ENCODE measurements at regions not wholly inside any gene's neighbourhood (a gene's known extent, or its start where the extent isn't known, plus 50 kb on each side); places are given as distances from the start of the nearest gene placed in this dataset.

DNA sequence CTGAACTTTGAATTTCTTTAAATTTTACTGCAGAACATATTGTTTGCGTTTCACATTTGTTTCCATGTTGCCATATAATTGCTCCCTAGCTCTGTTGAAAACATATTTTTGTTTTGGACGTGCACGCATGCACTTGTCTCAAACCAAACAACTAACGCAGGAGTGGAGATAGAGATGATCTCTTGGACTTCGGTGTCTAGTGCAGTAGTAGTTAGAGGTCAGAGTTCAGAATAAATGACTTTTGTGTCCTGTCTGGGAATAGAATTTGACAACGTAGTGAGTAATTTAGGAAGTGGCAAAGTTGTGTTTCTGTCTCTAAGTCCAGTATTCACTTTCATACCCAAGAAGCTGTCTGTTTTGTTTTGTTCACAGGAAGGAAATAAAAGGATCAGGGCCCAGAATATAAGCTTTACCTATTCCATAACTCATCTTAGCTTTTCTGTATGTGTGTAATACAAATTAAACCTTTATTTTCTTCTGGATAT, 173.8 kb downstream of the AEBP2 start:
- Histone ChIP-seq H3K9me3 (ENCODE audit: control insufficient read depth, low read length) (no peaks in the 10 kb centered on the region), H3K9ac (no peak overlapping the region), H3K79me2 (no peaks in the 10 kb centered on the region), H3K36me3 (ENCODE audit: control insufficient read depth, insufficient read depth, low read length) (no peaks in the 10 kb centered on the region), H3K27ac (no peak overlapping the region), H3K4me1 (no peaks in the 10 kb centered on the region), H2AFZ (no peak overlapping the region), H3K4me3 (ENCODE audit: low read depth, low read length) (no peak overlapping the region), H3K4me2 (ENCODE audit: low read length) (no peak overlapping the region), H3K27me3 (ENCODE audit: control insufficient read depth, insufficient read depth, low read length) (no peaks in the 10 kb centered on the region)
- TF ChIP-seq, protein P1, sequence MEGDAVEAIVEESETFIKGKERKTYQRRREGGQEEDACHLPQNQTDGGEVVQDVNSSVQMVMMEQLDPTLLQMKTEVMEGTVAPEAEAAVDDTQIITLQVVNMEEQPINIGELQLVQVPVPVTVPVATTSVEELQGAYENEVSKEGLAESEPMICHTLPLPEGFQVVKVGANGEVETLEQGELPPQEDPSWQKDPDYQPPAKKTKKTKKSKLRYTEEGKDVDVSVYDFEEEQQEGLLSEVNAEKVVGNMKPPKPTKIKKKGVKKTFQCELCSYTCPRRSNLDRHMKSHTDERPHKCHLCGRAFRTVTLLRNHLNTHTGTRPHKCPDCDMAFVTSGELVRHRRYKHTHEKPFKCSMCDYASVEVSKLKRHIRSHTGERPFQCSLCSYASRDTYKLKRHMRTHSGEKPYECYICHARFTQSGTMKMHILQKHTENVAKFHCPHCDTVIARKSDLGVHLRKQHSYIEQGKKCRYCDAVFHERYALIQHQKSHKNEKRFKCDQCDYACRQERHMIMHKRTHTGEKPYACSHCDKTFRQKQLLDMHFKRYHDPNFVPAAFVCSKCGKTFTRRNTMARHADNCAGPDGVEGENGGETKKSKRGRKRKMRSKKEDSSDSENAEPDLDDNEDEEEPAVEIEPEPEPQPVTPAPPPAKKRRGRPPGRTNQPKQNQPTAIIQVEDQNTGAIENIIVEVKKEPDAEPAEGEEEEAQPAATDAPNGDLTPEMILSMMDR (IDR thresholded peaks at IDR 0.05): no peak

DNA sequence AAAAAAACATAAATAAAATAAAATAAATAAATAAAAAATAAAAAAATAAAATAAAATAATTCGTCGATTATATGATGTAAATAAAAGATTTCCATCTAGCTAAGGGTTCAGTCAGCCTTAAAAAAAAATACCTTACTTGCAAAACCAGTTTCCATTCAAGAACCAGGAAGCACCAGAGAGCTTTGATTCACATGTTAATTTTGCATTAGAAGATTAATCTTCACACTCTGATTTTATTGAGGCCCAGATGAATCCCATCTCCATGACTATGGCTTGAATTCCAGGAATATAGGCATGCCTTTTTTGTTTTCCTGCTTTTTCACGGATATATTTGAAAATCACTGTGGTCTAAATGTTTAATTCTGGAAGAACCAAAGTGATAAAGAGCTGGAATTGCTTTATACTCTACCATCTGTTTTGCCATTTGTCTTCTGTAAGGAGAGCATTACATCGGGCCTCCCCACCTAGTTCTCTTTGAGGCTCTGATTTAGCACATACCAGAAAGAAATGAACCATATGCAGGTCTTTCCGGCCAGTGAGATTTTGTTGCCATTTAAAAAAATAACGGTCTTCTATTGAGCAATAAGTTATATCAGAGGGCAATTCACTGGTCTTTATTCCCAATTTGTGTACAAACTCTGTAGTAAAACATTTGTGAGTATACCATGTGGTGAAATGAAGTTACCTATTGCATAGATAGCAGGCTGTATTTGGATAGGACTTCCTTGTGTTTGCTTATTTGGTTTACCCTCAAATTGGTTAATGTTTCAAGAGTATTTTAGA, 175.5 kb downstream of the AEBP2 start:
- Histone ChIP-seq H3K27ac (no peak overlapping the region), H3K9me3 (ENCODE audit: control insufficient read depth, low read length) (no peaks in the 10 kb centered on the region), H2AFZ (no peak overlapping the region), H3K4me3 (ENCODE audit: low read depth, low read length) (no peak overlapping the region), H3K36me3 (ENCODE audit: control insufficient read depth, insufficient read depth, low read length) (no peaks in the 10 kb centered on the region), H3K4me2 (ENCODE audit: low read length) (no peak overlapping the region), H3K4me1 (no peaks in the 10 kb centered on the region), H3K79me2 (no peaks in the 10 kb centered on the region), H3K27me3 (ENCODE audit: control insufficient read depth, insufficient read depth, low read length) (no peaks in the 10 kb centered on the region), H3K9ac (no peak overlapping the region)
- TF ChIP-seq, protein P1 (IDR thresholded peaks at IDR 0.05): no peak

DNA sequence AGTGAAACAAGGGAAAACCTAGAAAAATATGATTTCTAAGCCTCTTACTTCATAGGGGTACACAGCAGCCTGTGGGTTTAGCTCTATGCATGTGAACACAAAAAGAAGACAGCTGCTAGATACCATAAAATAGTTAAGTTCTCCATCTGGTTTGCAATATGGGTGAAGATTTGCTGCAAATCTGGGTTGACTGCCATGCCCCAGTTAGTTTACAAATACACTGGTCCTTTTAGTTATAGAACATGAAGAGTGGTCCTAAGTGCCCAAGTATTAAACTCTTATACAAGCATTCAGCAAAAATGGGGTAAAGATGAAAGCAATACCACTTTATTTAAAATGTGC, 176.1 kb downstream of the AEBP2 start:
- Histone ChIP-seq H3K4me3 (ENCODE audit: low read depth, low read length) (no peak overlapping the region), H3K79me2 (no peaks in the 10 kb centered on the region), H2AFZ (no peak overlapping the region), H3K27me3 (ENCODE audit: control insufficient read depth, insufficient read depth, low read length) (no peaks in the 10 kb centered on the region), H3K36me3 (ENCODE audit: control insufficient read depth, insufficient read depth, low read length) (no peaks in the 10 kb centered on the region), H3K9me3 (ENCODE audit: control insufficient read depth, low read length) (no peaks in the 10 kb centered on the region), H3K4me1 (no peaks in the 10 kb centered on the region), H3K27ac (no peak overlapping the region), H3K9ac (no peak overlapping the region), H3K4me2 (ENCODE audit: low read length) (no peak overlapping the region)
- TF ChIP-seq, protein P1 (IDR thresholded peaks at IDR 0.05): no peak

DNA sequence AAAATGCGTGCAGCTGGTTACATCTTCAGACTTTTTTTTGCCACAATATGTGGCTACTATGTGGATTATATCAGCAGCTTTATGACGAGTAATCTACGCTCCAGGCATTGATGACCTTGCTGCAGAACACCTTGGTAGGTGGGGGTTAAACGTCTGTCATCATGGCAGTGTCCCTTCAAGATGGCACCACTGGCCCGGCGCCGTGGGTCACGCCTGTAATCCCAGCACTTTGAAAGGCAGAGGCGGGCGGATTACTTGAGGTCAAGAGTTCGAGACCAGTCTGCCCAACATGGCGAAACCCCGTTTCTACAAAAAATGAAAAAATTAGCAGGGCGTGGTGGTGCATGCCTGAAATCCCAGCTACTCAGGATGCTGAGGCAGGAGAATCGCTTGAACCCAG, 177.5 kb downstream of the AEBP2 start:
- no peak overlapping the region for H3K27ac ChIP-seq
- H3K27me3 ChIP-seq (ENCODE audit: control insufficient read depth, insufficient read depth, low read length): no peaks in the 10 kb centered on the region
- TF ChIP-seq, protein P1 (IDR thresholded peaks at IDR 0.05): no peak
- no peak overlapping the region for H3K4me3 ChIP-seq (ENCODE audit: low read depth, low read length)
- no peaks in the 10 kb centered on the region for H3K9me3 ChIP-seq (ENCODE audit: control insufficient read depth, low read length)
- H2AFZ ChIP-seq: no peak overlapping the region
- H3K79me2 ChIP-seq: no peaks in the 10 kb centered on the region
- no peaks in the 10 kb centered on the region for H3K36me3 ChIP-seq (ENCODE audit: control insufficient read depth, insufficient read depth, low read length)
- no peak overlapping the region for H3K4me2 ChIP-seq (ENCODE audit: low read length)
- H3K9ac ChIP-seq: no peak overlapping the region
- H3K4me1 ChIP-seq: no peaks in the 10 kb centered on the region

DNA sequence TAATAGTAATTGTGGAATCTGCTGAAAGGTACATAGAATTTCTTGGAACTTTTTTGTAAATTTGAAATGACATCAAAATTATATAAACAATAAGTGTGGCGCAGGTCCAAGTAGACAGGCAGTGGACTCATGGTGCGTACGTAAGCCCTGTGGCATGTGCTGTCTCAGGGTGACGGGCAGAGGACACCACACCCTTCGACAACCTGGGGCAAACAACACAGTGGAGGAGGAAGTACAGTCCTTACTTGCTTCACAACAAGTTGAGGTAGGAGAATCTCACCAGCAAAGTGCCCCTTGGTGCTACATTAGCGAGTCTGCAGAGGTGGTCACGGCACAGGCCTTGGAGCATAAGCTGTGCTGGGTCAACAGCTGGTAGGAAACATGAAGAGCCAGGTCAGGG, 180.9 kb downstream of the AEBP2 start:
- Histone ChIP-seq H2AFZ (no peak overlapping the region), H3K27me3 (ENCODE audit: control insufficient read depth, insufficient read depth, low read length) (no peaks in the 10 kb centered on the region), H3K36me3 (ENCODE audit: control insufficient read depth, insufficient read depth, low read length) (no peaks in the 10 kb centered on the region), H3K9me3 (ENCODE audit: control insufficient read depth, low read length) (no peaks in the 10 kb centered on the region), H3K9ac (no peak overlapping the region), H3K4me2 (ENCODE audit: low read length) (no peak overlapping the region), H3K4me1 (no peaks in the 10 kb centered on the region), H3K79me2 (no peaks in the 10 kb centered on the region), H3K4me3 (ENCODE audit: low read depth, low read length) (no peak overlapping the region), H3K27ac (no peak overlapping the region)
- TF ChIP-seq, protein P1 (IDR thresholded peaks at IDR 0.05): no peak

Data from parathyroid adenoma (tissue), 2 donors.